SU-DHL-6 (cell line): ENCODE measurements at regions not wholly inside any gene's neighbourhood (a gene's known extent, or its start where the extent isn't known, plus 50 kb on each side); places are given as distances from the start of the nearest gene placed in this dataset.

Source experiments
- CTCF ChIP-seq: fragments of 200-600 bp; sonication (generic); IDR thresholded peaks from one replicate; pipeline ENCODE4 v1.5.1; 2017; ENCODE audit warnings: antibody characterized with exemption, mild to moderate bottlenecking, low read length, moderate library complexity; ENCODE audit not compliant: insufficient read depth, poor library complexity, severe bottlenecking
- EZH2phosphoT487 ChIP-seq: fragments of 200-600 bp; sonication (generic), shearing (Covaris generic); conservative IDR thresholded peaks from 2 replicates; pipeline ENCODE4 v1.6.1; 2018; ENCODE audit warnings: mild to moderate bottlenecking, antibody characterized with exemption, low read length, moderate library complexity, mixed read lengths

DNA sequence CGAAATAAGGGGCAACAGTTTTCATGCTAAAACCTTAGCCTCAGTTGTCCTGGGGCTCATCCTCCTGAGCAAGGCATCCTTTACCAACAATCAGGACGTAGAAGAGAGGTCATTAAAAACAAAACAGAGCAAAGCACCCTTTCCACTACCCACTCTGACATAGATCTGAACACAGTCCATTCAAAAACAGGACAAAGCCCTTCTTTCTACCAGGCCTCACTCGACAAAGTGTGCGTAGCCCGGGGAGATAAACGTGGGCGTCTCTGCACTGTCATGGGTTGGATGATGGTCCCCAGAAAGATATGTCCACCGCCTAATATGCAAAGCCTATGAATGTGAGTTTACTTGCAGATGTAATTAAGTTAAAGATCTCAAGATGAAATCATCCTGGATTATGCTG, 60.6 kb upstream of the TAS2R1 start:
- no peak for TF ChIP-seq CTCF
- TF ChIP-seq EZH2phosphoT487, result no peak
